RWPE2 (cell line): ENCODE measurements at regions not wholly inside any gene's neighbourhood (a gene's known extent, or its start where the extent isn't known, plus 50 kb on each side); places are given as distances from the start of the nearest gene placed in this dataset.

Experiments
- ATAC-seq: fragments of 200-7000 bp; cut with Tn5 transposase; 3 replicates; pipeline ENCODE4 v1.9.1; 2021; ENCODE audit warnings: low read depth
- DNase-seq: peaks from one replicate; pipeline ENCODE4 v3.0.0-alpha.2; 2020; ENCODE audit warnings: low spot score
- H3K27ac ChIP-seq: fragments of 450-650 bp; 2 replicates; pipeline ENCODE4 v1.5.1; 2017; ENCODE audit warnings: mild to moderate bottlenecking; ENCODE audit not compliant: poor library complexity, severe bottlenecking
- H3K27me3 ChIP-seq: fragments of 250-450 bp; sonication (Bioruptor Pico); 2 replicates; pipeline ENCODE4 v1.5.1; 2021; ENCODE audit warnings: mild to moderate bottlenecking, moderate library complexity; ENCODE audit not compliant: insufficient read depth, poor library complexity, severe bottlenecking
- H3K36me3 ChIP-seq: fragments of 250-450 bp; sonication (Bioruptor Pico); 2 replicates; pipeline ENCODE4 v1.5.1; 2020; ENCODE audit warnings: low read depth, mild to moderate bottlenecking, moderate library complexity
- H3K4me1 ChIP-seq: fragments of 250-450 bp; sonication (Bioruptor Pico); 2 replicates; pipeline ENCODE4 v1.5.1; 2021; ENCODE audit warnings: mild to moderate bottlenecking, moderate library complexity; ENCODE audit not compliant: insufficient read depth, poor library complexity, severe bottlenecking
- H3K4me3 ChIP-seq: fragments of 250-450 bp; sonication (Bioruptor Pico); 2 replicates; pipeline ENCODE4 v1.5.1; 2021; ENCODE audit warnings: mild to moderate bottlenecking, moderate library complexity; ENCODE audit not compliant: severe bottlenecking
- H3K9me3 ChIP-seq: fragments of 250-450 bp; sonication (Bioruptor Pico); 2 replicates; pipeline ENCODE4 v1.5.1; 2021; ENCODE audit warnings: mild to moderate bottlenecking, moderate library complexity; ENCODE audit not compliant: severe bottlenecking
- TF ChIP-seq, protein P1 (sequence below): fragments of 450-650 bp; IDR thresholded peaks from one replicate; pipeline ENCODE4 v1.5.1; 2017; ENCODE audit warnings: mild to moderate bottlenecking, moderate library complexity; ENCODE audit not compliant: poor library complexity, severe bottlenecking

DNA sequence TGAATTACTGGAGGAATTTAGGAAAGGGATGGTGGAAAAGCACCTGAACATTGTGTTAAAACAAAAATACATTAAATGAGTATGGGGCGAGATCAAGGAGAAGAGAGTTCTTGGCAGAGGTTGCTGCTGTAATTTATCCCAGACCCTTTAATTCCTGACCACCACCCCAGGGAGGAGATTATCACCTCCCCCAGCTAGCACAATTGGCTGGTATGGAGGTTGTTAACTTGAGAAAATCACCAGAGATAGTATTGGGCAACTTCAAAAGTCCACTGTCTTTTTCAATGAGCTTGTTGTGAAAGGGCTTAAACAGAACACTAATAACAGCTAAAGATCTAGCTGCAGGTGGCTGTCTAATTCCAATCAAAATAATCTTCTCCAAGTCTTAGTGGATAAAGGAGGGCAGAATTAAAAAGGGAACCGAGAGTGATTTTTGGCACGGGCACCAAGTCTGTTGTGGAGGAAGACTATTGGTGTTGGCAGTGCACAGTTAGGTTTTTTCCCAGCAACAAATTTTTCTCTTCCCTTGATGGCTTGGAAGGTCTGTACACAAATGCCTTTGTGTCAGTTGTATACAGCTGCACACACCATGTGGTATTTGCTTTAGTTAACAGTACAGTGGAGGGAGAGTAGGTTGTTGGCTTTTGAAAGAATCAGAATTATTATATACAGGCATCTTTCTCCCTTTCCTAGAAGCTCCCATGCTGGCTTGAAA, 289.5 kb downstream of the SLC4A3 start:
- ATAC-seq = no peak
- TF ChIP-seq, protein P1, sequence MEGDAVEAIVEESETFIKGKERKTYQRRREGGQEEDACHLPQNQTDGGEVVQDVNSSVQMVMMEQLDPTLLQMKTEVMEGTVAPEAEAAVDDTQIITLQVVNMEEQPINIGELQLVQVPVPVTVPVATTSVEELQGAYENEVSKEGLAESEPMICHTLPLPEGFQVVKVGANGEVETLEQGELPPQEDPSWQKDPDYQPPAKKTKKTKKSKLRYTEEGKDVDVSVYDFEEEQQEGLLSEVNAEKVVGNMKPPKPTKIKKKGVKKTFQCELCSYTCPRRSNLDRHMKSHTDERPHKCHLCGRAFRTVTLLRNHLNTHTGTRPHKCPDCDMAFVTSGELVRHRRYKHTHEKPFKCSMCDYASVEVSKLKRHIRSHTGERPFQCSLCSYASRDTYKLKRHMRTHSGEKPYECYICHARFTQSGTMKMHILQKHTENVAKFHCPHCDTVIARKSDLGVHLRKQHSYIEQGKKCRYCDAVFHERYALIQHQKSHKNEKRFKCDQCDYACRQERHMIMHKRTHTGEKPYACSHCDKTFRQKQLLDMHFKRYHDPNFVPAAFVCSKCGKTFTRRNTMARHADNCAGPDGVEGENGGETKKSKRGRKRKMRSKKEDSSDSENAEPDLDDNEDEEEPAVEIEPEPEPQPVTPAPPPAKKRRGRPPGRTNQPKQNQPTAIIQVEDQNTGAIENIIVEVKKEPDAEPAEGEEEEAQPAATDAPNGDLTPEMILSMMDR = no peak
- no peaks in the 10 kb centered on the region for H3K4me1 ChIP-seq
- no peaks in the 10 kb centered on the region for H3K36me3 ChIP-seq
- H3K27me3 ChIP-seq = no peaks in the 10 kb centered on the region
- DNase-seq = no peak
- H3K4me3 ChIP-seq = no peak overlapping the region
- H3K9me3 ChIP-seq = no peaks in the 10 kb centered on the region
- no peak overlapping the region for H3K27ac ChIP-seq

DNA sequence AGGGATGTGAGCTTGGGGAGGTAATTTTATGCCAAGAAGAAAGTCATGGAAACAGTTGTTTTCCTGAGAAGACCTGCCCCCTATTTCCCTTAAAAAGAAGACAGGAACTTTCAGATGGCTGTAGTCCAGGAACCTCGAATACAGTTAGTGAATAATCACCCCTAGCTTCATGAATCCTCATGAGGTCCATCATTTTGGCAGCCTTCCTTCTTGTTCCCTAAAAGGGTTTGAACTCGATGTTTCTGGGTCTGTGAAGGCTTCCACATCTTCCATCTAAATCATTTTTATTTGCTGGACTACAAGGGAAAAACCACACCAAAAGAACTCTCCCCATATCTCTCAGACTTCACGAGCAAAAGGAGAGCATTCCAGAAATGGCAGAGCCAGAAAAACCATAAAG, 290.8 kb downstream of the SLC4A3 start:
- TF ChIP-seq, protein P1 = no peak
- no peaks in the 10 kb centered on the region for H3K36me3 ChIP-seq
- no peaks in the 10 kb centered on the region for H3K9me3 ChIP-seq
- H3K4me1 ChIP-seq = no peaks in the 10 kb centered on the region
- no peak overlapping the region for H3K27ac ChIP-seq
- H3K27me3 ChIP-seq = no peaks in the 10 kb centered on the region
- DNase-seq = no peak
- ATAC-seq = no peak
- H3K4me3 ChIP-seq = no peak overlapping the region

- Histone ChIP-seq H3K27me3 (no peaks in the 10 kb centered on the region), H3K9me3 (no peaks in the 10 kb centered on the region), H3K4me1 (no peaks in the 10 kb centered on the region), H3K36me3 (no peaks in the 10 kb centered on the region), H3K27ac (no peak overlapping the region), H3K4me3 (no peak overlapping the region)
- no peak for DNase-seq
- TF ChIP-seq, protein P1 = no peak
- ATAC-seq = no peak
Measured at GRCh38 chr2:219918944-219919343, 291.5 kb downstream of the SLC4A3 start.

- H3K9me3 ChIP-seq = no peaks in the 10 kb centered on the region
- no peak for ATAC-seq
- H3K4me3 ChIP-seq = no peak overlapping the region
- TF ChIP-seq, protein P1 = no peak
- no peak for DNase-seq
- no peak overlapping the region for H3K27ac ChIP-seq
- H3K4me1 ChIP-seq = no peaks in the 10 kb centered on the region
- no peaks in the 10 kb centered on the region for H3K36me3 ChIP-seq
- no peaks in the 10 kb centered on the region for H3K27me3 ChIP-seq
Measured at GRCh38 chr2:219919506-219919905, 292.1 kb downstream of the SLC4A3 start.

GRCh38 chr2:219929835-219930234, 302.4 kb downstream of the SLC4A3 start:
- Histone ChIP-seq H3K9me3 (no peaks in the 10 kb centered on the region), H3K27me3 (no peaks in the 10 kb centered on the region), H3K27ac (no peak overlapping the region), H3K4me1 (no peaks in the 10 kb centered on the region), H3K4me3 (no peak overlapping the region), H3K36me3 (no peaks in the 10 kb centered on the region)
- ATAC-seq = no peak
- TF ChIP-seq, protein P1 = no peak
- DNase-seq = no peak
